Gastroesophageal sphincter (tissue), 3 donors: ENCODE measurements at regions not wholly inside any gene's neighbourhood (a gene's known extent, or its start where the extent isn't known, plus 50 kb on each side); places are given as distances from the start of the nearest gene placed in this dataset.

Experiments
- EP300 ChIP-seq: sonication (generic); formaldehyde crosslinking; IDR thresholded peaks from one replicate; pipeline ENCODE4 v1.6.1; 2017; ENCODE audit warnings: antibody characterized with exemption, mild to moderate bottlenecking
- POLR2A ChIP-seq, 2 donors: fragments of 450-650 bp; IDR thresholded peaks; one replicate each; pipeline ENCODE4 v1.6.1; 2017; ENCODE audit warnings: antibody characterized with exemption in 2 of 2, mild to moderate bottlenecking in 2 of 2, moderate library complexity in 1 of 2
- POLR2AphosphoS5 ChIP-seq: sonication (generic); formaldehyde crosslinking; IDR thresholded peaks from one replicate; pipeline ENCODE4 v1.6.1; 2017; ENCODE audit warnings: antibody characterized with exemption
- TF ChIP-seq, protein P1 (sequence below), 4 experiments: fragments of 200-600 bp in 2 of 4; fragments of 450-650 bp in 2 of 4; sonication (generic) in 1 of 4; IDR thresholded peaks; one replicate each; pipeline ENCODE4 v1.5.1; 2017 to 2019; ENCODE audit warnings: antibody characterized with exemption in 4 of 4, mild to moderate bottlenecking in 2 of 4, moderate library complexity in 2 of 4

DNA sequence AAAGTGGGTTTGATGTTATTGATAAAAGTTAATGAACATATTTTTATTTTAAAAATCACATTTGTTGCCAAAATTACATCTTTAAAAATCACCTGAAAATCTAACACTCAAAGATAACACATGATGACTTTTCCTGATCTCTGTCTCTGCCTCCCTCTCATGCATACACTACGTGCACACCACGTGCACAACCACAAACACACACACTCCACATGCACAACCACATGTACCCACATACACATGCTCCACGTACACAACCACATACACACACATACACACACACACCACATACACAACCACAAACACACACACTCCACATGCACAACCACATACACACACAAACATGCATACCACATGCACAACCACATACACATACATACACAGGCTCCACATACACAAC is 61.8 kb upstream of the TMEM132C start:
- TF ChIP-seq, protein P1, sequence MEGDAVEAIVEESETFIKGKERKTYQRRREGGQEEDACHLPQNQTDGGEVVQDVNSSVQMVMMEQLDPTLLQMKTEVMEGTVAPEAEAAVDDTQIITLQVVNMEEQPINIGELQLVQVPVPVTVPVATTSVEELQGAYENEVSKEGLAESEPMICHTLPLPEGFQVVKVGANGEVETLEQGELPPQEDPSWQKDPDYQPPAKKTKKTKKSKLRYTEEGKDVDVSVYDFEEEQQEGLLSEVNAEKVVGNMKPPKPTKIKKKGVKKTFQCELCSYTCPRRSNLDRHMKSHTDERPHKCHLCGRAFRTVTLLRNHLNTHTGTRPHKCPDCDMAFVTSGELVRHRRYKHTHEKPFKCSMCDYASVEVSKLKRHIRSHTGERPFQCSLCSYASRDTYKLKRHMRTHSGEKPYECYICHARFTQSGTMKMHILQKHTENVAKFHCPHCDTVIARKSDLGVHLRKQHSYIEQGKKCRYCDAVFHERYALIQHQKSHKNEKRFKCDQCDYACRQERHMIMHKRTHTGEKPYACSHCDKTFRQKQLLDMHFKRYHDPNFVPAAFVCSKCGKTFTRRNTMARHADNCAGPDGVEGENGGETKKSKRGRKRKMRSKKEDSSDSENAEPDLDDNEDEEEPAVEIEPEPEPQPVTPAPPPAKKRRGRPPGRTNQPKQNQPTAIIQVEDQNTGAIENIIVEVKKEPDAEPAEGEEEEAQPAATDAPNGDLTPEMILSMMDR (IDR thresholded peaks at IDR 0.05): no peak
- TF ChIP-seq POLR2A (IDR thresholded peaks at IDR 0.05) (no peak), EP300 (no peak), POLR2AphosphoS5 (no peak)
